HG03571 (cell line): ENCODE measurements at regions not wholly inside any gene's neighbourhood (a gene's known extent, or its start where the extent isn't known, plus 50 kb on each side); places are given as distances from the start of the nearest gene placed in this dataset.
"Not testable (repeated sequence)": the region's sequence is repeated elsewhere in the genome, so short reads cannot be mapped to it uniquely, and the experiment has no call there.

ENCODE experiments used
- ATAC-seq: cut with Tn5 transposase; IDR thresholded peaks from one replicate; pipeline ENCODE4 v1.9.1; 2021; ENCODE audit not compliant: unreplicated experiment

- ATAC-seq, result no peak
These were observed 108.2 kb downstream of the THBS2 start for GRCh38 chr6:169145496-169145895.

- no peak for ATAC-seq
These were observed 109.3 kb downstream of the THBS2 start for GRCh38 chr6:169144356-169144755.

GRCh38 chr6:169142538-169142844 lies 111.2 kb downstream of the THBS2 start:
- ATAC-seq, result no peak

- no peak for ATAC-seq
These were observed 111.7 kb downstream of the THBS2 start for GRCh38 chr6:169141671-169142537.

- no peak for ATAC-seq
These were observed 112.6 kb downstream of the THBS2 start for GRCh38 chr6:169140986-169141495.

GRCh38 chr6:169139179-169139971 lies 114.3 kb downstream of the THBS2 start:
- no peak for ATAC-seq

- ATAC-seq, result no peak
These were observed 121.2 kb downstream of the THBS2 start for GRCh38 chr6:169132352-169132940.

GRCh38 chr6:169131390-169131789 lies 122.3 kb downstream of the THBS2 start:
- no peak for ATAC-seq

- no peak for ATAC-seq
These were observed 123.5 kb downstream of the THBS2 start for GRCh38 chr6:169130113-169130512.

- no peak for ATAC-seq
These were observed 132.6 kb downstream of the THBS2 start for GRCh38 chr6:169121013-169121412.

- no peak for ATAC-seq
These were observed 134.0 kb downstream of the THBS2 start for GRCh38 chr6:169119669-169120068.

- no peak for ATAC-seq
These were observed 135.3 kb downstream of the THBS2 start for GRCh38 chr6:169118346-169118830.

- ATAC-seq, result no peak
These were observed 136.0 kb downstream of the THBS2 start for GRCh38 chr6:169117663-169118062.

GRCh38 chr6:169115632-169116031 lies 138.0 kb downstream of the THBS2 start:
- ATAC-seq, result no peak

GRCh38 chr6:169114632-169115031 lies 139.0 kb downstream of the THBS2 start:
- ATAC-seq, result not testable (repeated sequence)

- ATAC-seq, result no peak
These were observed 140.9 kb downstream of the THBS2 start for GRCh38 chr6:169112483-169113320.

- no peak for ATAC-seq
These were observed 142.4 kb downstream of the THBS2 start for GRCh38 chr6:169111203-169111602.

GRCh38 chr6:169109411-169110220 lies 144.0 kb downstream of the THBS2 start:
- no peak for ATAC-seq

GRCh38 chr6:169108753-169109152 lies 144.9 kb downstream of the THBS2 start:
- no peak for ATAC-seq

- ATAC-seq, result no peak
These were observed 147.5 kb downstream of the THBS2 start for GRCh38 chr6:169106176-169106575.
